ENCODE measurements at regions not wholly inside any gene's neighbourhood (a gene's known extent, or its start where the extent isn't known, plus 50 kb on each side); places are given as distances from the start of the nearest gene placed in this dataset.

DNA sequence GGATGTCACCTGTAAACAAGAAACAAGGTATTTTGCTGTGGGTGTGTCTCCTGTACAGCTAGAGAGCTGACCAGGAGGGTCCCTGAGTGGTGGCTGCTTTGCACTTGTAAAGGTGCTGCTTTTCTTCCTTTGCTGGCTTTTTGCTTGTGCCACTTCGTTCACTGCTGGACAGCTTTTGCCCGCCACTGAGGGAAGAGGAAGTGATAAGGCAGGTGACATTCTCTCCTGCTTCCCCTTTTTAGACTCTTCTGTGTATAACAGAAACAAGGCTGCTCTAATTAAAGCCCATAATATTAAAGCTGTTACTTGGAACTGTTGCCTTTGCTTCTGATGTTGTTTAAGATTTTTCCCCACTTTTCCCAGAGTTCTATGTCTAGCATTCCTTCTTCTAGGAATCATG, 218.6 kb upstream of the TSPY4 start (continued):
- no peak for TF ChIP-seq KDM4A (IDR thresholded peaks at IDR 0.05; ENCODE audit: low read depth, low read length, severe bottlenecking)
- TF ChIP-seq SAP30 (IDR thresholded peaks at IDR 0.05; ENCODE audit: insufficient read depth, insufficient replicate concordance, low read length): no peak
